OCI-LY7 (cell line): ENCODE measurements at regions not wholly inside any gene's neighbourhood (a gene's known extent, or its start where the extent isn't known, plus 50 kb on each side); places are given as distances from the start of the nearest gene placed in this dataset.

Source experiments
- BruUV-seq: library from RNA; stranded (reverse); fragments of 400-500 nt; replicated peaks from 2 replicates; lab custom pipeline; 2021; lab: Mats Ljungman, UMichigan
- CTCF ChIA-PET: fragments of 300-600 bp; sonication (Branson Sonifier 250); formaldehyde crosslinking; loops from one replicate; lab custom pipeline; 2022; ENCODE audit warnings: antibody characterized with exemption; ENCODE audit not compliant: unreplicated experiment; lab: Charles Lee
- POLR2A ChIA-PET: fragments of 300-600 bp; sonication (Branson Sonifier 250); formaldehyde crosslinking; loops from one replicate; lab custom pipeline; 2022; ENCODE audit warnings: antibody characterized with exemption; lab: Charles Lee
- DNase-seq: peaks from one replicate; pipeline ENCODE4 v3.0.0-alpha.2; 2015; ENCODE audit warnings: low spot score
- H2AFZ ChIP-seq: fragments of 200-600 bp; sonication (generic), shearing (Covaris generic); 2 replicates; pipeline ENCODE4 v1.6.1; 2014; ENCODE audit warnings: mild to moderate bottlenecking, antibody characterized with exemption, low read length, moderate library complexity
- H3K27ac ChIP-seq: fragments of 200-600 bp; sonication (generic); 2 replicates; pipeline ENCODE4 v1.5.1; 2014; ENCODE audit warnings: mixed run types, low read depth, mild to moderate bottlenecking, moderate library complexity, low read length, inconsistent platforms; ENCODE audit not compliant: poor library complexity, severe bottlenecking
- H3K36me3 ChIP-seq: fragments of 200-600 bp; sonication (generic); 2 replicates; pipeline ENCODE4 v1.6.1; 2014; ENCODE audit warnings: mild to moderate bottlenecking, antibody characterized with exemption, low read length, moderate library complexity, mixed read lengths; ENCODE audit not compliant: insufficient read depth
- H3K4me1 ChIP-seq: fragments of 200-600 bp; sonication (generic); 2 replicates; pipeline ENCODE4 v1.5.1; 2014; ENCODE audit warnings: mild to moderate bottlenecking, low read length; ENCODE audit not compliant: insufficient read depth, poor library complexity, severe bottlenecking
- H3K4me2 ChIP-seq: fragments of 200-600 bp; sonication (generic); 2 replicates; pipeline ENCODE4 v1.6.1; 2014; ENCODE audit warnings: mild to moderate bottlenecking, low read length
- H3K4me3 ChIP-seq: fragments of 200-600 bp; sonication (generic); 2 replicates; pipeline ENCODE4 v1.5.1; 2014; ENCODE audit warnings: mild to moderate bottlenecking, low read depth, low read length; ENCODE audit not compliant: poor library complexity, severe bottlenecking
- H3K79me2 ChIP-seq: fragments of 200-600 bp; sonication (generic); 2 replicates; pipeline ENCODE4 v1.6.1; 2016; ENCODE audit warnings: low read depth, mild to moderate bottlenecking, low read length, moderate library complexity, mixed read lengths; ENCODE audit not compliant: insufficient read depth
- H3K9me2 ChIP-seq: fragments of 200-600 bp; sonication (generic); 2 replicates; pipeline ENCODE4 v1.6.1; 2016; ENCODE audit warnings: mild to moderate bottlenecking, low read length, mixed read lengths; ENCODE audit not compliant: insufficient read depth
- H3K9me3 ChIP-seq: fragments of 200-600 bp; sonication (generic); 2 replicates; pipeline ENCODE4 v1.6.1; 2014; ENCODE audit warnings: mild to moderate bottlenecking, mixed run types, low read length, mixed read lengths
- H4K20me1 ChIP-seq: fragments of 200-600 bp; sonication (generic); 2 replicates; pipeline ENCODE4 v1.6.1; 2014; ENCODE audit warnings: mild to moderate bottlenecking, antibody characterized with exemption, low read length, moderate library complexity, mixed read lengths; ENCODE audit not compliant: insufficient read depth
- CTCF ChIP-seq: fragments of 200-600 bp; sonication (generic); conservative IDR thresholded peaks from 2 replicates; pipeline ENCODE4 v1.5.1; 2014; ENCODE audit warnings: mild to moderate bottlenecking, antibody characterized with exemption, low read length, moderate library complexity, mixed read lengths
- EZH2phosphoT487 ChIP-seq: fragments of 200-600 bp; sonication (generic); IDR thresholded peaks from 2 replicates; pipeline ENCODE4 v1.6.1; 2018; ENCODE audit warnings: low read depth, borderline replicate concordance, mild to moderate bottlenecking, mixed run types, antibody characterized with exemption, low read length, moderate library complexity, mixed read lengths
- intact Hi-C: fragments of 100-400 bp; cut with micrococcal nuclease; formaldehyde crosslinking; loops from one replicate; pipeline ENCODE4 v1.10.0; 2022; ENCODE audit not compliant: unreplicated experiment

- no peaks in the 10 kb centered on the region for H3K36me3 ChIP-seq
- no peak for DNase-seq
- BruUV-seq: no TSS peak
- intact Hi-C loops: no loop called here
- no peak overlapping the region for H2AFZ ChIP-seq
- no peaks in the 10 kb centered on the region for H3K9me3 ChIP-seq
- no peaks in the 10 kb centered on the region for H4K20me1 ChIP-seq
- POLR2A ChIA-PET: no interaction called here
- TF ChIP-seq EZH2phosphoT487 (no peak), CTCF (no peak)
- H3K27ac ChIP-seq: no peak overlapping the region
- H3K9me2 ChIP-seq: no peaks in the 10 kb centered on the region
- H3K4me3 ChIP-seq: no peak overlapping the region
- no peak overlapping the region for H3K4me2 ChIP-seq
- H3K4me1 ChIP-seq: no peaks in the 10 kb centered on the region
- CTCF ChIA-PET: no interaction called here
- H3K79me2 ChIP-seq: no peaks in the 10 kb centered on the region
Observed at GRCh38 chr7:79619216-79619615, 165.7 kb upstream of the MAGI2 start.

- Histone ChIP-seq H2AFZ (no peak overlapping the region), H4K20me1 (no peaks in the 10 kb centered on the region), H3K9me3 (no peaks in the 10 kb centered on the region), H3K9me2 (no peaks in the 10 kb centered on the region), H3K4me3 (no peak overlapping the region), H3K79me2 (no peaks in the 10 kb centered on the region), H3K36me3 (no peaks in the 10 kb centered on the region), H3K4me2 (no peak overlapping the region), H3K4me1 (no peaks in the 10 kb centered on the region), H3K27ac (no peak overlapping the region)
- TF ChIP-seq CTCF (no peak), EZH2phosphoT487 (no peak)
- no TSS peak for BruUV-seq
- no peak for DNase-seq
- ChIA-PET CTCF (no interaction called here), POLR2A (no interaction called here)
- intact Hi-C loops: no loop called here
Observed at GRCh38 chr7:79615871-79616640, 162.6 kb upstream of the MAGI2 start.

GRCh38 chr7:79615466-79615865 is 162.0 kb upstream of the MAGI2 start:
- Histone ChIP-seq H2AFZ (no peak overlapping the region), H3K4me3 (no peak overlapping the region), H3K36me3 (no peaks in the 10 kb centered on the region), H3K27ac (no peak overlapping the region), H3K9me3 (no peaks in the 10 kb centered on the region), H3K4me1 (no peaks in the 10 kb centered on the region), H3K79me2 (no peaks in the 10 kb centered on the region), H4K20me1 (no peaks in the 10 kb centered on the region), H3K4me2 (no peak overlapping the region), H3K9me2 (no peaks in the 10 kb centered on the region)
- no peak for TF ChIP-seq CTCF
- TF ChIP-seq EZH2phosphoT487: no peak
- BruUV-seq: no TSS peak
- POLR2A ChIA-PET: no interaction called here
- intact Hi-C loops: no loop called here
- DNase-seq: no peak
- CTCF ChIA-PET: no interaction called here
